Nephron progenitor cell (in vitro differentiated cells): ENCODE measurements at regions not wholly inside any gene's neighbourhood (a gene's known extent, or its start where the extent isn't known, plus 50 kb on each side); places are given as distances from the start of the nearest gene placed in this dataset.

Experiments used
- DNase-seq: peaks from one replicate; pipeline ENCODE4 v3.0.0; 2021
- H3K27ac Mint-ChIP-seq: 2 replicates; pipeline ENCODE4 v1.8.0; 2021; ENCODE audit warnings: mild to moderate bottlenecking, moderate library complexity, mixed read lengths
- H3K27me3 Mint-ChIP-seq: 2 replicates; pipeline ENCODE4 v1.8.0; 2021; ENCODE audit warnings: mild to moderate bottlenecking, low read depth, mixed read lengths; ENCODE audit not compliant: poor library complexity
- H3K36me3 Mint-ChIP-seq: 2 replicates; pipeline ENCODE4 v1.8.0; 2021; ENCODE audit warnings: low read depth, mixed read lengths
- H3K4me1 Mint-ChIP-seq: 2 replicates; pipeline ENCODE4 v1.8.0; 2021; ENCODE audit warnings: mixed read lengths
- H3K4me3 Mint-ChIP-seq: 2 replicates; pipeline ENCODE4 v1.8.0; 2021; ENCODE audit warnings: mild to moderate bottlenecking, moderate library complexity, mixed read lengths
- H3K9me3 Mint-ChIP-seq: 2 replicates; pipeline ENCODE4 v1.8.0; 2021; ENCODE audit warnings: mild to moderate bottlenecking, moderate library complexity, mixed read lengths
- TF ChIP-seq, protein P1 (sequence below): fragments of 200-600 bp; sonication (generic); IDR thresholded peaks from 2 replicates; pipeline ENCODE4 v1.5.0; 2021; ENCODE audit warnings: antibody characterized with exemption

DNA sequence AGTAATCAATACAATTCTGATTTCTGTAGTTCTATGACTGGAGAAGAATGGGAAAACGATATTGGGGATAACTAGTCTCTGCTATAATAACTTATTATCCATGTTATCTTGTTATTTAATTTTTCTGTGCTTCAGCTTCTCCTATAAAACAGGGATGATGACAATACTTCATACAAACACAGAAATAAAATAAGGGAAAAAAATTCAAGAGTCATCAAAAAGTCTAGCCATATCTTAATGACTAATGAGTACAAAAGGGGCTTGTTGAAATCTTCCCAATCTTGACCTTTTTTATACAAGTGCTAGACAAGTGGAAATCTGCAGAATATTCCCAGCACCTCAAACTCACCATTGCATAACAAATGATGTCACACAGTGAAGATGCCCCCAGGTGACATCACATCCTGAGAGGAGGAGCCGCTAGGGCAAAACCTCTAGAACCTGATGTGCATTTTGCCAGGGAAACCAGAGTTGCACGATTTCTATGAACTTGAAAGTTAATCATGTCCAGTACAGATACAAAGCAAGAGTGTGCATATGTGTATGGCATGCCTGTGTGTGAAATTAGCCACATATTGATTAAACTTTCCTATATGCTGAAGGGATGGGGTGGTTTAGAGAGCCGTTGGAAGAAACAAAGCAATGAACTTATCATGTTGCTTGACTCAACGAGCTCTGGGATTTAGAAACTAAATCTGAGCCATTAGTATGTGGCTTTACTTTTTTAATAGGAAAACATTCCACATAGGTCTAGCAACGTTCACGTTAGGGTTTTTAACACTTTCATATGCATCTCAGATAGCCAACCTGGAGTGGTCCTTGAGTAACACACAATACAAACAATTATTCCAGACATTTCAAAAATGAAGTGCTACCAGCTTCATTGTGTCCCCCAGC is 278.9 kb downstream of the SLC4A3 start:
- Mint-ChIP-seq H3K27ac (no peak overlapping the region), H3K4me3 (no peak overlapping the region), H3K9me3 (no peaks in the 10 kb centered on the region), H3K4me1 (peaks cover 36% of the 10 kb centered on the region), H3K36me3 (no peaks in the 10 kb centered on the region), H3K27me3 (peaks cover 4% of the 10 kb centered on the region)
- DNase-seq: no peak
- TF ChIP-seq, protein P1, sequence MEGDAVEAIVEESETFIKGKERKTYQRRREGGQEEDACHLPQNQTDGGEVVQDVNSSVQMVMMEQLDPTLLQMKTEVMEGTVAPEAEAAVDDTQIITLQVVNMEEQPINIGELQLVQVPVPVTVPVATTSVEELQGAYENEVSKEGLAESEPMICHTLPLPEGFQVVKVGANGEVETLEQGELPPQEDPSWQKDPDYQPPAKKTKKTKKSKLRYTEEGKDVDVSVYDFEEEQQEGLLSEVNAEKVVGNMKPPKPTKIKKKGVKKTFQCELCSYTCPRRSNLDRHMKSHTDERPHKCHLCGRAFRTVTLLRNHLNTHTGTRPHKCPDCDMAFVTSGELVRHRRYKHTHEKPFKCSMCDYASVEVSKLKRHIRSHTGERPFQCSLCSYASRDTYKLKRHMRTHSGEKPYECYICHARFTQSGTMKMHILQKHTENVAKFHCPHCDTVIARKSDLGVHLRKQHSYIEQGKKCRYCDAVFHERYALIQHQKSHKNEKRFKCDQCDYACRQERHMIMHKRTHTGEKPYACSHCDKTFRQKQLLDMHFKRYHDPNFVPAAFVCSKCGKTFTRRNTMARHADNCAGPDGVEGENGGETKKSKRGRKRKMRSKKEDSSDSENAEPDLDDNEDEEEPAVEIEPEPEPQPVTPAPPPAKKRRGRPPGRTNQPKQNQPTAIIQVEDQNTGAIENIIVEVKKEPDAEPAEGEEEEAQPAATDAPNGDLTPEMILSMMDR: no peak

DNA sequence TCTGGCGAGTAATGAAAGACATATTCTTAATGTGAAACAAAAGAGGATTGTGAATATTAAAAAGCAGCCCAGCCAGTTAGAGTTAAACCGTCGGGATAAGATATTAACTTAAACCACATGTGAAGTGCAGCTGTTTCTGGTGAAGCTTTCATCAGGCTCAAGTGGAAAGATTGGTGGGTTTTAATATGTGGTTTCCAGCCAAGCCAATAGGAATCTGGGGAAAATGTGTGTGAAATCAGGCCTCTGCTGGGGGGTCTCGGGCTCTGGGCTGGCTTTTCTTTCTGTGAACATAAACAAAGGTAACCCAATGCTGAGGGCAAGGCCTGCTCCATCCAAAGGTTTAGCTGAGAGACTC is 279.6 kb downstream of the SLC4A3 start:
- DNase-seq: no peak
- H3K4me3 Mint-ChIP-seq: no peak overlapping the region
- H3K9me3 Mint-ChIP-seq: no peaks in the 10 kb centered on the region
- peaks cover 34% of the 10 kb centered on the region for H3K4me1 Mint-ChIP-seq
- H3K27ac Mint-ChIP-seq: no peak overlapping the region
- peaks cover 2% of the 10 kb centered on the region for H3K27me3 Mint-ChIP-seq
- H3K36me3 Mint-ChIP-seq: no peaks in the 10 kb centered on the region
- TF ChIP-seq, protein P1: no peak

GRCh38 chr2:219908538-219908937 is 281.1 kb downstream of the SLC4A3 start:
- Mint-ChIP-seq H3K4me3 (no peak overlapping the region), H3K4me1 (peaks cover 33% of the 10 kb centered on the region), H3K36me3 (no peaks in the 10 kb centered on the region), H3K27ac (no peak overlapping the region), H3K9me3 (no peaks in the 10 kb centered on the region), H3K27me3 (no peaks in the 10 kb centered on the region)
- TF ChIP-seq, protein P1: no peak
- no peak for DNase-seq

DNA sequence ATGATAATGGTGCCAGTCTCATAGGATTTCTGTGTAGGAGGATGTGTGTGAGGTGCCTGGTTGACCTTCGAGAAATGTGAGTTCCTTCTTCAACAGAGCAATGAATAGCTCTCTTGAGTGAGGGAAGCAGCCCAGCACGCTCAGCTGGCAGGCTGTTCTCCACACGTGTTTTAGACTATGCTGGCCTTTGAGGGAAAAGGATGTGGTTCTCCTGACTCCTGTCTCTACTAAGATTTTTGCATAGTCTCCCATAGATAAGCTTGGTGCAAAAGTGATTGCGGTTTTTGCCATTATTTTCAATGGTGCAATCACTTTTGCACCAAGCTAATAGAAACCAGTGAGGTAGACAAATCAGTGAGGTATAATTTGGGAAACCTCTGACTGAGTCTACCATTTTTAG is 284.1 kb downstream of the SLC4A3 start:
- no peaks in the 10 kb centered on the region for H3K36me3 Mint-ChIP-seq

DNA sequence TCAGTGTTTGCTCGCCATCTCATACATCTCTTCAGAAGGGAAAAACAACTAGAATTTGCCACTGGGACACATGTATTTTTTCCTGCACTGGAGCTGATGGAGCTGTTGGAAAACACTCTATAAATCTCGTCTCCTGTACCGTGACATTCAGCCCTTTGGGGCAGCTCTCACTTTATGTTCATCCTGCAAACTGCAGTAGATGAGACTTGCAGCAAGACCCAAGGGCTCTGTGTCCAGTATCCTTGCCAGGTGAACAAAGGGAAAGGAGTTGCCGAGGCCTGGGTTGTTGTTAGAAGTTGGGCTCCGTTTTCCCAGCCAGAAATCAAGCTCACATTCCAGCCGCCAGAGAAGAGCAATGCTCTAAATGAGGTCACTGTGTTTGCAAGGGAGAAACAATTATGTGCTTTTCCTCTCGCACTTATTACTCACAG is 285.1 kb downstream of the SLC4A3 start:
- H3K27ac Mint-ChIP-seq: peak overlapping the region; percentile 96
- H3K4me3 Mint-ChIP-seq: peak overlapping the region; percentile 26
- peaks cover 23% of the 10 kb centered on the region for H3K4me1 Mint-ChIP-seq
- no peaks in the 10 kb centered on the region for H3K9me3 Mint-ChIP-seq
- DNase-seq: peak; percentile 15
- H3K27me3 Mint-ChIP-seq: peaks cover 6% of the 10 kb centered on the region
- TF ChIP-seq, protein P1: no peak
- H3K36me3 Mint-ChIP-seq: no peaks in the 10 kb centered on the region

More for the DNA sequence above, 284.1 kb downstream of the SLC4A3 start:
- Mint-ChIP-seq H3K4me3 (no peak overlapping the region), H3K27me3 (peaks cover 4% of the 10 kb centered on the region), H3K4me1 (peaks cover 27% of the 10 kb centered on the region), H3K9me3 (no peaks in the 10 kb centered on the region), H3K27ac (no peak overlapping the region)
- TF ChIP-seq, protein P1: no peak
- DNase-seq: no peak

GRCh38 chr2:219914577-219914976 is 287.1 kb downstream of the SLC4A3 start:
- Mint-ChIP-seq H3K4me3 (no peak overlapping the region), H3K4me1 (peaks cover 27% of the 10 kb centered on the region), H3K27me3 (peaks cover 6% of the 10 kb centered on the region), H3K27ac (no peak overlapping the region), H3K36me3 (no peaks in the 10 kb centered on the region), H3K9me3 (no peaks in the 10 kb centered on the region)
- TF ChIP-seq, protein P1: no peak
- DNase-seq: no peak
